BJ (cell line): ENCODE measurements at regions not wholly inside any gene's neighbourhood (a gene's known extent, or its start where the extent isn't known, plus 50 kb on each side); places are given as distances from the start of the nearest gene placed in this dataset.

Experiments used
- CTCF ChIA-PET: fragments of 350-600 bp; formaldehyde crosslinking; extraction: SDS; loops from one replicate; lab custom pipeline; 2021; ENCODE audit warnings: antibody characterized with exemption, inconsistent platforms; lab: Yijun Ruan, JAX
- POLR2A ChIA-PET: fragments of 300-600 bp; sonication (Branson Sonifier 250); formaldehyde crosslinking; extraction: SDS; loops from one replicate; lab custom pipeline; 2021; ENCODE audit warnings: antibody characterized with exemption; lab: Charles Lee
- DNase-seq: peaks from one replicate; pipeline ENCODE4 v3.0.0-alpha.2; 2011; ENCODE audit warnings: low read depth
- H3K27me3 ChIP-seq: 2 replicates; pipeline ENCODE4 v1.6.0; 2011; ENCODE audit warnings: low read length; ENCODE audit not compliant: control insufficient read depth, insufficient read depth
- H3K36me3 ChIP-seq: 2 replicates; pipeline ENCODE4 v1.5.1; 2011; ENCODE audit warnings: low read length; ENCODE audit not compliant: control insufficient read depth, insufficient read depth
- H3K4me3 ChIP-seq: 2 replicates; pipeline ENCODE4 v1.5.1; 2011; ENCODE audit warnings: low read depth, mild to moderate bottlenecking, control low read depth, low read length
- CTCF ChIP-seq: IDR thresholded peaks from 2 replicates; pipeline ENCODE4 v1.5.1; 2011; ENCODE audit warnings: low read depth, mild to moderate bottlenecking, control low read depth, inconsistent platforms, low read length, moderate library complexity; ENCODE audit not compliant: insufficient read depth

GRCh38 chr9:90060256-90060655 lies 455.4 kb downstream of the GADD45G start:
- Histone ChIP-seq H3K36me3 (no peaks in the 10 kb centered on the region), H3K4me3 (no peak overlapping the region), H3K27me3 (no peaks in the 10 kb centered on the region)
- ChIA-PET POLR2A (no interaction called here), CTCF (interaction anchor here (0.6 kb wide), 1 partner anchor 475 kb away, joined by 3 read pairs; no protein-coding TSS in a partner anchor)
- DNase-seq = no peak
- no peak for TF ChIP-seq CTCF

DNA sequence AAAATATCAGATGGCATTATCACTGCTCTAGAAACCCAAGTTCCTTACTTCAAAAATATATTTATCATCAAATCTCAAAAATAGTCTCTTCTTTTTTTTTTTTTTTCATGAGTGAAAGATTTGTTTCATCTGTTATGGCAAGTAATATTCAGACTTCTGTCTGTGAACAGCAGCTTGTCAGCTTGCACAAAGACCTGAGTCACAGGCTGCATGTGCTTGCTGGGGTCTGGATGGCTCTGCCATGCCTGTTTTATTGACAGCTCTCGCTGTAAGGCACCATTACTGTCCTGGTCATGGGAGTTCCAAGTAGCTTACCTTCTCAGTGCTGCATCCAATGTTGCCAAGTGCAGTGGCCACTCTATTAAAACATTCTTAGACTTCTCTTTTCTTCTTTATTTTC lies 456.4 kb downstream of the GADD45G start:
- no peak for TF ChIP-seq CTCF
- CTCF ChIA-PET = no interaction called here
- POLR2A ChIA-PET = no interaction called here
- no peak for DNase-seq
- Histone ChIP-seq H3K4me3 (no peak overlapping the region), H3K27me3 (no peaks in the 10 kb centered on the region), H3K36me3 (no peaks in the 10 kb centered on the region)

DNA sequence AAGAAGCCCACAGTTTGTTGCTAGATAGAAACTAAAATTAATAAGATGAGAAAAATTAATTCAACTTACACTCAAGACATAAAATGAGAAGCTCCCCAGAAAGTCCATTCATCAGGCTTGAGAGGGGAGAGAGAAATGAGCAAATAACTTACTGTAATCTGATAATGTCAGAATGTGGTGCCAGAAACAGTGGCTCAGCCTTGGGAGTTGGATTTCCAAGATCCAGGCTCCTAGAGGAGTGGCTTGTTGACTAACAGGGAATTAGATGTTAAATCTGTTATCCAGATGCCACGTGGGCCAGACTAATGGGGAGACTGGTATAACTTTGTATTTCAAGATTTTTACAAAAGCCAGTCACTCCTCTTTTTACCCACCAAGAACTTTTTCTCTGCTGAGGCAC lies 458.2 kb downstream of the GADD45G start:
- TF ChIP-seq CTCF = no peak
- POLR2A ChIA-PET = no interaction called here
- no peaks in the 10 kb centered on the region for H3K36me3 ChIP-seq
- no peak for DNase-seq
- H3K4me3 ChIP-seq = no peak overlapping the region
- H3K27me3 ChIP-seq = no peaks in the 10 kb centered on the region
- CTCF ChIA-PET = interaction anchor here (1.4 kb wide), 1 partner anchor 460 kb away, joined by 3 read pairs; no protein-coding TSS in a partner anchor

DNA sequence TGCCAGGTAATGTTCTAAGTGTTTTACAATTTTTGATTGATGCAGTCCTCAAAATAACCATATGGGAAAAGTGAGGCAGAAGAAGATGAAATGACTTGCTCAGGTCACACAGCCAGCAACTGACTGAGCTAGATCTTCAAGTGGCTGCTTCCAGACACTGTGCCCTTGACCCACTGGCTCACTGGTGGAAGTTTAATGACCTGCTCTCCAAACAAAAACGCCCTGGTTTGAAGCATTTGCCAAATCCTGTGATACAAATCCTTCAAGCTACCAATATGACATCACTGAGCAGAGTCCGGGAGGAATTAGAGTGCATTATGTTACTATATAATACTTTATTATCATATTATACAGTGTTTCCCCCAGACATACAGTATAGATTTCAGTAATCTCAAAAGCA lies 459.4 kb downstream of the GADD45G start:
- POLR2A ChIA-PET = no interaction called here
- no peaks in the 10 kb centered on the region for H3K36me3 ChIP-seq
- H3K27me3 ChIP-seq = no peaks in the 10 kb centered on the region
- DNase-seq = no peak
- TF ChIP-seq CTCF = no peak
- H3K4me3 ChIP-seq = no peak overlapping the region
- CTCF ChIA-PET = interaction anchor here (1.1 to 1.5 kb wide), 2 partner anchors 12 to 38 kb away, joined by 3 read pairs; no protein-coding TSS in a partner anchor

DNA sequence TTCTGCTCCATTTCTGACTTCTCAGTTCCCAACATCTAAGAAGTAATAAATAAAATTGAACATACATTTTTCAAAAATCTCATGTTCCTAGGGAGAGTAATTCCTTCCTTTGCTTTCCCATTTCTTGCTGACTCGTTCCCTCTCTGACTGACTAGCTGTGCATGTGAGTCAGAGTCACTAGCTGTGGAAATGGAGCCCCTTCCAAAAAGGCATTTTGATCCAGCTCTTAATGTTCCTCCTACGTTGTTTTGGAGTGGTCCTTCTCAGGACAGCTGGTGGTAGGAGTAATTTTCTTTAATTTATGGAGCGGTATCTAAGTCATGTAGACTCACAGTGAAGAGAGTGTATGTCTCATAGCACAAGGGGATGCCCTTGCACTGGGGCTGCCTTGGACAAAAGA lies 460.2 kb downstream of the GADD45G start:
- Histone ChIP-seq H3K27me3 (no peaks in the 10 kb centered on the region), H3K36me3 (no peaks in the 10 kb centered on the region), H3K4me3 (no peak overlapping the region)
- no peak for TF ChIP-seq CTCF
- ChIA-PET CTCF (interaction anchor here (1.5 kb wide), 1 partner anchor 37 kb away, joined by 3 read pairs; no protein-coding TSS in a partner anchor), POLR2A (no interaction called here)
- no peak for DNase-seq
